ENCODE measurements at regions not wholly inside any gene's neighbourhood (a gene's known extent, or its start where the extent isn't known, plus 50 kb on each side); places are given as distances from the start of the nearest gene placed in this dataset.
"Not testable (repeated sequence)": the region's sequence is repeated elsewhere in the genome, so short reads cannot be mapped to it uniquely, and the experiment has no call there.

- DNase-seq (ENCODE audit: low spot score), result not testable (repeated sequence)
These were observed 53.4 kb upstream of the PSMA1 start for GRCh38 chr11:14573539-14574057.

GRCh38 chr11:14577292-14577691, 57.1 kb upstream of the PSMA1 start:
- no peak for DNase-seq (ENCODE audit: low spot score)

- DNase-seq (ENCODE audit: low spot score), result peak; percentile 14
These were observed 57.8 kb upstream of the PSMA1 start for GRCh38 chr11:14577835-14578529.

GRCh38 chr11:14578541-14578956, 58.4 kb upstream of the PSMA1 start:
- DNase-seq (ENCODE audit: low spot score), result peak; percentile 88

GRCh38 chr11:14579646-14580045, 59.5 kb upstream of the PSMA1 start:
- no peak for DNase-seq (ENCODE audit: low spot score)

GRCh38 chr11:14582793-14583192, 60.8 kb upstream of the PDE3B start:
- no peak for DNase-seq (ENCODE audit: low spot score)

- DNase-seq (ENCODE audit: low spot score), result no peak
These were observed 60.2 kb upstream of the PDE3B start for GRCh38 chr11:14583252-14584034.

- no peak for DNase-seq (ENCODE audit: low spot score)
These were observed 59.6 kb upstream of the PDE3B start for GRCh38 chr11:14584035-14584363.

- no peak for DNase-seq (ENCODE audit: low spot score)
These were observed 59.0 kb upstream of the PDE3B start for GRCh38 chr11:14584595-14584994.

GRCh38 chr11:14585438-14585837, 58.2 kb upstream of the PDE3B start:
- DNase-seq (ENCODE audit: low spot score), result no peak

- DNase-seq (ENCODE audit: low spot score), result no peak
These were observed 56.3 kb upstream of the PDE3B start for GRCh38 chr11:14587258-14587657.

GRCh38 chr11:14588681-14589080, 54.9 kb upstream of the PDE3B start:
- DNase-seq (ENCODE audit: low spot score), result no peak

GRCh38 chr11:14589421-14589820, 54.2 kb upstream of the PDE3B start:
- DNase-seq (ENCODE audit: low spot score), result no peak

GRCh38 chr11:14591046-14591445, 52.6 kb upstream of the PDE3B start:
- not testable (repeated sequence) for DNase-seq (ENCODE audit: low spot score)

GRCh38 chr11:14593671-14594070, 49.9 kb upstream of the PDE3B start:
- no peak for DNase-seq (ENCODE audit: low spot score)

All from CD4-positive, alpha-beta T cell treated with Interleukin-15 for 4 hours (primary cell).